GM21423 (cell line): ENCODE measurements at regions not wholly inside any gene's neighbourhood (a gene's known extent, or its start where the extent isn't known, plus 50 kb on each side); places are given as distances from the start of the nearest gene placed in this dataset.
A peak's percentile ranks its signal among the peaks of the same experiment; 100 is the strongest.
"Not testable (repeated sequence)": the region's sequence is repeated elsewhere in the genome, so short reads cannot be mapped to it uniquely, and the experiment has no call there.

ENCODE experiments used
- ATAC-seq: cut with Tn5 transposase; IDR thresholded peaks from one replicate; pipeline ENCODE4 v1.9.1; 2021; ENCODE audit warnings: mild to moderate bottlenecking, moderate library complexity; ENCODE audit not compliant: unreplicated experiment

- ATAC-seq, result no peak
Observed at GRCh38 chr13:80083853-80084676, 256.9 kb downstream of the SPRY2 start.

- ATAC-seq, result no peak
Observed at GRCh38 chr13:80083081-80083852, 257.7 kb downstream of the SPRY2 start.

- no peak for ATAC-seq
Observed at GRCh38 chr13:80082396-80083080, 258.4 kb downstream of the SPRY2 start.

GRCh38 chr13:80074811-80075210, 266.1 kb downstream of the SPRY2 start:
- ATAC-seq, result no peak

- ATAC-seq, result no peak
Observed at GRCh38 chr13:80074143-80074752, 266.7 kb downstream of the SPRY2 start.

GRCh38 chr13:80072231-80072630, 268.7 kb downstream of the SPRY2 start:
- ATAC-seq, result no peak

- no peak for ATAC-seq
Observed at GRCh38 chr13:80070024-80070703, 270.8 kb downstream of the SPRY2 start.

- ATAC-seq, result no peak
Observed at GRCh38 chr13:80069374-80069773, 271.6 kb downstream of the SPRY2 start.

GRCh38 chr13:80065996-80066395, 274.9 kb downstream of the SPRY2 start:
- no peak for ATAC-seq

GRCh38 chr13:80062416-80062815, 278.5 kb downstream of the SPRY2 start:
- ATAC-seq, result not testable (repeated sequence)

- ATAC-seq, result no peak
Observed at GRCh38 chr13:80059789-80060188, 281.1 kb downstream of the SPRY2 start.

GRCh38 chr13:80058626-80059025, 282.3 kb downstream of the SPRY2 start:
- no peak for ATAC-seq

- no peak for ATAC-seq
Observed at GRCh38 chr13:80055847-80056246, 285.1 kb downstream of the SPRY2 start.

GRCh38 chr13:80054806-80055205, 286.1 kb downstream of the SPRY2 start:
- no peak for ATAC-seq

- no peak for ATAC-seq
Observed at GRCh38 chr13:80052286-80052685, 288.6 kb downstream of the SPRY2 start.

- no peak for ATAC-seq
Observed at GRCh38 chr13:80050252-80050651, 290.7 kb downstream of the SPRY2 start.

GRCh38 chr13:80048802-80049201, 292.1 kb downstream of the SPRY2 start:
- ATAC-seq, result peak; percentile 99

GRCh38 chr13:80048030-80048429, 292.9 kb downstream of the SPRY2 start:
- ATAC-seq, result no peak

GRCh38 chr13:80047406-80047805, 293.5 kb downstream of the SPRY2 start:
- no peak for ATAC-seq

- ATAC-seq, result no peak
Observed at GRCh38 chr13:80040981-80041317, 300.0 kb downstream of the SPRY2 start.
